NCI-H226 (cell line): ENCODE measurements at regions not wholly inside any gene's neighbourhood (a gene's known extent, or its start where the extent isn't known, plus 50 kb on each side); places are given as distances from the start of the nearest gene placed in this dataset.

ENCODE experiments used
- DNase-seq: peaks from one replicate; pipeline ENCODE4 v3.0.0-alpha.2; 2015

DNA sequence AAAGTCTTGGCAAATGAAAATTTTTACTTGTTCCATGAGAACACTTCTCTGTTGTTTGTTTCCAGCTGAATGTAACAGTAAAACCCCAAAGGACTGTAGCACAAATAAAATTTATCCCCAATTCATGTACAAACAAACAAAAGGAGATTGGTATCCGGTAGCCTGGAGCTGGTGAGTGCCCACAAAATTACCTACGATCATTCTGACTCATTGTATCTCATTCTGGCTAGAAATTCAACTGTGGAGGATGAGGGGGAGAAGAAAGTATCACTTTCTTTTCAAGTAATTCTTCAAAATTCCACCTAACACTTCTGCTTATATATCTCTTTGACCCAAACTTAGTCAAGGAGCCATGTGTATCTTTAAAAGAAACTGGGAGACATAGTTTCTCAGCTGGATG, 268.5 kb downstream of the ALG10B start:
- peak; percentile 37 for DNase-seq

DNA sequence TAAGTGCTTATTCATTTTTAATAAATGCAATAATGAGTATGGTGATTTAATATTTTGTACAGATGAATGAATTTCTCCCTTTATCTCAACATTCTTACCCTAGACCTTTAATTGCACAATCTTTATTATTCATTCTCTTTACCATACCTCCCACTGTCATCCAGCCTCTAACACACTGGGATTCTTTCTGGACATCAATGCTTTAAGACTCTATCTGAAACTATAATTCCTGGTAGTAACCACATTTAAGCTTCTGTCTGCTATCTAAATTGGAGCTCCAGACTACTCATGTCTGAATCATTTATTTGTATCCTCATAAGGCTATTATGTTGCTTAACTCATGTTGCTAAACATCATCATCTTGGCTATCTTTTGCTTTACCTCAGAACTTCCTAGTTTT, 270.2 kb downstream of the ALG10B start:
- DNase-seq, result peak; percentile 93

GRCh38 chr12:38587594-38587993, 271.0 kb downstream of the ALG10B start:
- peak; percentile 54 for DNase-seq

DNA sequence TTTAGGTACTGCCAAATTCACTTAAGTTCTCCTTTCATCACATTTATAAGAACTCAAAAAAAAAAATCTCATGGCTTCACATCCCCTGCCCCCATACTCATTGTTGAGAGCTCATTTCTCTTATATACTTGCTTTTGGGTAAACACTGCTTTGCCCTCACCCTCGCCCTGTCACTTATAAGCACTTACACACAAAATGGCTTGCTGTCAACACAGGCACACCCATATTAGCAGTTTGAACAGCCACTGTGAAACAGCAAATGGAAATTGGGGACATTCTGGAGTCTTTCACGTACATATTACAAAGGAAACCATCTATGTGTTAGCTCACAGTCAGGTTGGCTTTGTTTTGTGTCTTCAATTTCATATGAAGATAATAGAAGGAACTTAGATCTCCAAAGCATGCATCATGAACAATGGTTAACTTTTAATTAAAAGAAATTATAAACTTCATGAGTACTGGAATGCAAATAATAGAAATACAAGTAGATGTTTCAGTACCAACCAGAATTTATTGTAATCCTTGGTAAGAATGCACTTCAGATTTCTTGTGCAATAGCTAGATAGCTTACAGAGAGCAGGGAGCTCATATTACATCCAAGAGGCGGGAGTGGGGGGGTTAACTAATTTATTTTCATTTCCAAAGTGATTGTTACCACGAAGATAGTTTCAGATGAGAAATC, 272.2 kb downstream of the ALG10B start:
- peak; percentile 52 for DNase-seq

GRCh38 chr12:38589306-38589632, 272.7 kb downstream of the ALG10B start:
- no peak for DNase-seq

DNA sequence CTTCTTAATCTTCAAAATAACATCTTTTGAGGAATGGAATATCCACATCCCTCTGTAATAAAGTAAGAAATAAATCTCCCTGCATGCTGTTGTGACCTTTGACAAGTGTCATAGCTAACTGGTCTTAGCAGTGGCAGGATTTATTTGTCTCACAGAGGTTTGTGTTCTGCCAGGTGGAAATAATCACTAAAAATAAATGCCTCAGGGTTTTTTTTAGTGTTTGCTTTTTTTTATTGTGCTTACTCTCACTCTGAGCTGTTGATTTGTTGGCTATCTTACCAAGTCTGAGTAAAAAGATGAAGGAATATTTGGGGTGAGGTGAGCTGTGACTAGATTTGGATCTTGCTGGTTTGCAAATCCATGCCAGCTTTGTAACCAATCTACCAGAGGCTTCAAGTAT, 285.4 kb downstream of the ALG10B start:
- no peak for DNase-seq
